Suprapubic skin (tissue), 4 donors: ENCODE measurements at regions not wholly inside any gene's neighbourhood (a gene's known extent, or its start where the extent isn't known, plus 50 kb on each side); places are given as distances from the start of the nearest gene placed in this dataset.

Experiments used
- DNase-seq, 2 donors: peaks; one replicate each; pipeline ENCODE4 v3.0.0-alpha.2; 2019; ENCODE audit warnings: low spot score in 2 of 2
- H3K27ac ChIP-seq: fragments of 200-600 bp; sonication (generic); one replicate; pipeline ENCODE4 v1.5.1; 2019
- H3K27me3 ChIP-seq: fragments of 200-600 bp; sonication (generic); one replicate; pipeline ENCODE4 v1.5.1; 2019
- H3K36me3 ChIP-seq: fragments of 200-600 bp; sonication (generic); one replicate; pipeline ENCODE4 v1.5.1; 2019
- H3K4me1 ChIP-seq: fragments of 200-600 bp; sonication (generic); one replicate; pipeline ENCODE4 v1.5.1; 2019
- H3K4me3 ChIP-seq: fragments of 200-600 bp; sonication (generic); one replicate; pipeline ENCODE4 v1.5.1; 2019; ENCODE audit warnings: mild to moderate bottlenecking
- H3K9me3 ChIP-seq: fragments of 200-600 bp; sonication (generic); one replicate; pipeline ENCODE4 v1.5.1; 2019
- CTCF ChIP-seq, 2 donors: fragments of 200-600 bp in 1 of 2; fragments of 450-650 bp in 1 of 2; sonication (generic) in 1 of 2; IDR thresholded peaks; one replicate each; pipeline ENCODE4 v1.5.1; 2016 to 2019; ENCODE audit warnings: antibody characterized with exemption in 2 of 2, mild to moderate bottlenecking in 1 of 2, moderate library complexity in 1 of 2
- EP300 ChIP-seq: sonication (generic); formaldehyde crosslinking; IDR thresholded peaks from one replicate; pipeline ENCODE4 v1.6.1; 2017; ENCODE audit warnings: antibody characterized with exemption
- POLR2A ChIP-seq, 2 donors: fragments of 450-650 bp; IDR thresholded peaks; one replicate each; pipeline ENCODE4 v1.6.1; 2017; ENCODE audit warnings: antibody characterized with exemption in 2 of 2, mild to moderate bottlenecking in 2 of 2, moderate library complexity in 2 of 2
- POLR2AphosphoS5 ChIP-seq, 3 donors: sonication (generic); formaldehyde crosslinking; IDR thresholded peaks; one replicate each; pipeline ENCODE4 v1.6.1; 2017; ENCODE audit warnings: antibody characterized with exemption in 3 of 3
- WGBS: methylation state at CpG from one replicate; pipeline ENCODE4 v1.1.5; 2018; 5-methylcytosine and 5-hydroxymethylcytosine counted together

- WGBS = 33% methylated on average over 3 of the region's 3 CpGs
- Histone ChIP-seq H3K36me3 (no peaks in the 10 kb centered on the region), H3K27ac (no peak overlapping the region), H3K4me3 (no peak overlapping the region), H3K9me3 (no peaks in the 10 kb centered on the region), H3K27me3 (no peaks in the 10 kb centered on the region), H3K4me1 (peaks cover 8% of the 10 kb centered on the region)
- TF ChIP-seq POLR2A (IDR thresholded peaks at IDR 0.05) = no peak
- TF ChIP-seq POLR2AphosphoS5 (IDR thresholded peaks at IDR 0.05) = no peak
- TF ChIP-seq EP300 = no peak
- no peak for TF ChIP-seq CTCF (IDR thresholded peaks at IDR 0.05)
- DNase-seq = no peak
Observed at GRCh38 chr7:116339564-116339963, 129.2 kb downstream of the TES start.

GRCh38 chr7:116340201-116340847 lies 130.0 kb downstream of the TES start:
- H3K4me1 ChIP-seq = peaks cover 8% of the 10 kb centered on the region
- DNase-seq = no peak
- no peak overlapping the region for H3K27ac ChIP-seq
- WGBS = 90% methylated on average over 4 of the region's 4 CpGs
- no peak overlapping the region for H3K4me3 ChIP-seq
- TF ChIP-seq POLR2A (IDR thresholded peaks at IDR 0.05) = no peak
- no peak for TF ChIP-seq EP300
- no peak for TF ChIP-seq POLR2AphosphoS5 (IDR thresholded peaks at IDR 0.05)
- no peak for TF ChIP-seq CTCF (IDR thresholded peaks at IDR 0.05)
- no peaks in the 10 kb centered on the region for H3K27me3 ChIP-seq
- H3K9me3 ChIP-seq = no peaks in the 10 kb centered on the region
- H3K36me3 ChIP-seq = no peaks in the 10 kb centered on the region

GRCh38 chr7:116340943-116341907 lies 130.9 kb downstream of the TES start:
- H3K27ac ChIP-seq = no peak overlapping the region
- no peak for DNase-seq
- 80% methylated on average over 9 of the region's 9 CpGs for WGBS

GRCh38 chr7:116342125-116342524 lies 131.8 kb downstream of the TES start:
- no peak for TF ChIP-seq POLR2A (IDR thresholded peaks at IDR 0.05)
- no peak for TF ChIP-seq CTCF (IDR thresholded peaks at IDR 0.05)
- TF ChIP-seq POLR2AphosphoS5 (IDR thresholded peaks at IDR 0.05) = no peak
- TF ChIP-seq EP300 = no peak
- no peaks in the 10 kb centered on the region for H3K36me3 ChIP-seq
- no peak for DNase-seq
- H3K4me3 ChIP-seq = no peak overlapping the region
- no peaks in the 10 kb centered on the region for H3K9me3 ChIP-seq
- no peaks in the 10 kb centered on the region for H3K27me3 ChIP-seq
- no peak overlapping the region for H3K27ac ChIP-seq
- H3K4me1 ChIP-seq = peaks cover 8% of the 10 kb centered on the region

More at GRCh38 chr7:116340943-116341907, 130.9 kb downstream of the TES start:
- Histone ChIP-seq H3K4me1 (peaks cover 8% of the 10 kb centered on the region), H3K36me3 (no peaks in the 10 kb centered on the region), H3K4me3 (no peak overlapping the region), H3K9me3 (no peaks in the 10 kb centered on the region), H3K27me3 (no peaks in the 10 kb centered on the region)
- no peak for TF ChIP-seq POLR2A (IDR thresholded peaks at IDR 0.05)
- no peak for TF ChIP-seq POLR2AphosphoS5 (IDR thresholded peaks at IDR 0.05)
- TF ChIP-seq EP300 = no peak
- TF ChIP-seq CTCF (IDR thresholded peaks at IDR 0.05) = no peak

- no peaks in the 10 kb centered on the region for H3K36me3 ChIP-seq
- WGBS = 96% methylated on average over 3 of the region's 3 CpGs
Observed at GRCh38 chr7:116347151-116347832, 137.0 kb downstream of the TES start.

More at GRCh38 chr7:116347151-116347832, 137.0 kb downstream of the TES start:
- Histone ChIP-seq H3K27me3 (no peaks in the 10 kb centered on the region), H3K4me1 (no peaks in the 10 kb centered on the region), H3K27ac (no peak overlapping the region), H3K4me3 (no peak overlapping the region), H3K9me3 (no peaks in the 10 kb centered on the region)
- no peak for DNase-seq
- TF ChIP-seq POLR2AphosphoS5 (IDR thresholded peaks at IDR 0.05) (no peak), EP300 (no peak), POLR2A (IDR thresholded peaks at IDR 0.05) (no peak), CTCF (IDR thresholded peaks at IDR 0.05) (no peak)
